H1 (cell line): ENCODE measurements at regions not wholly inside any gene's neighbourhood (a gene's known extent, or its start where the extent isn't known, plus 50 kb on each side); places are given as distances from the start of the nearest gene placed in this dataset.

Experiments used
- CTCF ChIA-PET: fragments of 300-600 bp; sonication (Branson Sonifier 250); formaldehyde crosslinking; loops from one replicate; lab custom pipeline; 2021; ENCODE audit not compliant: partially characterized antibody; lab: Charles Lee
- POLR2A ChIA-PET: fragments of 300-600 bp; sonication (Branson Sonifier 250); formaldehyde crosslinking; loops from one replicate; lab custom pipeline; 2021; ENCODE audit warnings: inconsistent platforms; ENCODE audit not compliant: partially characterized antibody; lab: Charles Lee
- DNase-seq, 2 experiments: peaks; one replicate each; pipeline versions ENCODE4 v3.0.0 to v3.0.0-alpha.2; 2010 to 2022; ENCODE audit warnings: low spot score in 2 of 2, low read depth in 1 of 2, mixed read lengths in 1 of 2
- FAIRE-seq: peaks from 2 replicates; lab custom pipeline; 2011; peaks lifted over from hg19 to GRCh38; lab: Jason Lieb, UNC
- H2AFZ ChIP-seq: 2 replicates; pipeline ENCODE4 v1.8.1; 2012; ENCODE audit warnings: low read length, inconsistent platforms
- H2AK5ac ChIP-seq: 2 replicates; pipeline ENCODE4 v1.6.1; 2013; ENCODE audit warnings: low read depth, low read length
- H2BK120ac ChIP-seq: replicated peaks from 2 replicates; pipeline ENCODE3; 2013; ENCODE audit warnings: low read depth, low read length, inconsistent platforms
- H2BK12ac ChIP-seq: 2 replicates; pipeline ENCODE4 v1.6.1; 2013; ENCODE audit warnings: low read depth, low read length
- H2BK15ac ChIP-seq: 2 replicates; pipeline ENCODE4 v1.6.1; 2013; ENCODE audit warnings: low read length
- H2BK20ac ChIP-seq: 2 replicates; pipeline ENCODE4 v1.6.1; 2013; ENCODE audit warnings: low read length
- H2BK5ac ChIP-seq: 2 replicates; pipeline ENCODE4 v1.6.1; 2013; ENCODE audit warnings: low read depth, low read length
- H3K14ac ChIP-seq: 2 replicates; pipeline ENCODE4 v1.6.1; 2013; ENCODE audit warnings: inconsistent platforms; ENCODE audit not compliant: insufficient read length
- H3K18ac ChIP-seq: 2 replicates; pipeline ENCODE4 v1.6.1; 2013; ENCODE audit warnings: low read length; ENCODE audit errors: extremely low read depth
- H3K23ac ChIP-seq: 2 replicates; pipeline ENCODE4 v1.6.1; 2013; ENCODE audit warnings: inconsistent platforms; ENCODE audit not compliant: insufficient read length
- H3K23me2 ChIP-seq: 2 replicates; pipeline ENCODE4 v1.6.1; 2013; ENCODE audit warnings: low read depth, low read length
- H3K27ac ChIP-seq: 2 replicates; pipeline ENCODE4 v1.6.1; 2011; ENCODE audit warnings: low read depth, low read length, inconsistent platforms
- H3K27me3 ChIP-seq, 4 experiments: replicated peaks in 1 of 4; 1 replicate in 1 of 4; 2 replicates in 3 of 4; pipeline versions ENCODE4 v1.6.1 to v1.8.1; 2011 to 2013; ENCODE audit warnings: low read length in 3 of 4, mild to moderate bottlenecking in 3 of 4, inconsistent platforms in 2 of 4, mixed read lengths in 2 of 4, moderate library complexity in 1 of 4; ENCODE audit not compliant: control insufficient read depth in 3 of 4, insufficient read depth in 3 of 4; ENCODE audit errors: extremely low read depth in 1 of 4
- H3K36me3 ChIP-seq, 4 experiments: 2 replicates each; pipeline versions ENCODE4 v1.6.1 to v1.8.1; 2011 to 2013; ENCODE audit warnings: mild to moderate bottlenecking in 4 of 4, low read length in 3 of 4, moderate library complexity in 2 of 4, control low read depth in 1 of 4, inconsistent platforms in 1 of 4; ENCODE audit not compliant: insufficient read depth in 4 of 4, control insufficient read depth in 2 of 4
- H3K4ac ChIP-seq: replicated peaks from 2 replicates; pipeline ENCODE3; 2013; ENCODE audit warnings: low read length, low read depth, mixed read lengths, inconsistent platforms; ENCODE audit not compliant: insufficient read length
- H3K4me1 ChIP-seq, 4 experiments: replicated peaks in 1 of 4; 1 replicate in 1 of 4; 2 replicates in 3 of 4; pipeline versions ENCODE4 v1.6.1 to v1.8.1; 2011 to 2013; ENCODE audit warnings: low read length in 3 of 4, inconsistent platforms in 2 of 4, mixed read lengths in 1 of 4; ENCODE audit not compliant: insufficient read depth in 4 of 4, control insufficient read depth in 3 of 4
- H3K4me2 ChIP-seq, 2 experiments: 2 replicates each; pipeline versions ENCODE4 v1.6.1 to v1.8.1; 2011 to 2013; ENCODE audit warnings: low read depth in 2 of 2, low read length in 2 of 2, control low read depth in 1 of 2, inconsistent platforms in 1 of 2, mild to moderate bottlenecking in 1 of 2; ENCODE audit not compliant: insufficient read depth in 1 of 2
- H3K4me3 ChIP-seq, 4 experiments: fragments of 200-600, 300-600 bp in 1 of 4; sonication (generic), shearing (Covaris generic), sonication (Bioruptor Twin) in 1 of 4; 2 replicates each; pipeline versions ENCODE4 v1.5.1 to v1.8.1; 2011 to 2016; ENCODE audit warnings: low read length in 4 of 4, low read depth in 3 of 4, control low read depth in 2 of 4, inconsistent platforms in 2 of 4, mild to moderate bottlenecking in 2 of 4, mixed read lengths in 1 of 4, moderate library complexity in 1 of 4; ENCODE audit not compliant: insufficient read depth in 2 of 4; ENCODE audit errors: extremely low read depth in 1 of 4
- H3K56ac ChIP-seq: replicated peaks from 2 replicates; pipeline ENCODE3; 2013; ENCODE audit warnings: low read depth, mild to moderate bottlenecking, mixed read lengths, low read length, inconsistent platforms; ENCODE audit not compliant: insufficient read length
- H3K79me1 ChIP-seq: 2 replicates; pipeline ENCODE4 v1.6.1; 2013; ENCODE audit warnings: low read depth, low read length, control low read depth
- H3K79me2 ChIP-seq, 2 experiments: 2 replicates each; pipeline versions ENCODE4 v1.6.1 to v1.8.1; 2012 to 2013; ENCODE audit warnings: low read length in 2 of 2, mild to moderate bottlenecking in 2 of 2, inconsistent platforms in 1 of 2; ENCODE audit not compliant: insufficient read depth in 2 of 2, control insufficient read depth in 1 of 2
- H3K9ac ChIP-seq, 4 experiments: replicated peaks in 1 of 4; 1 replicate in 1 of 4; 2 replicates in 3 of 4; pipeline versions ENCODE4 v1.6.1 to v1.8.1; 2011 to 2013; ENCODE audit warnings: low read depth in 3 of 4, low read length in 3 of 4, control low read depth in 2 of 4, mild to moderate bottlenecking in 2 of 4, moderate library complexity in 2 of 4, inconsistent platforms in 1 of 4; ENCODE audit errors: extremely low read depth in 1 of 4
- H3K9me3 ChIP-seq, 2 experiments: 2 replicates each; pipeline versions ENCODE4 v1.6.1 to v1.8.1; 2012 to 2013; ENCODE audit warnings: mild to moderate bottlenecking in 2 of 2, moderate library complexity in 2 of 2, control low read depth in 1 of 2, inconsistent platforms in 1 of 2, low read depth in 1 of 2, low read length in 1 of 2, mixed read lengths in 1 of 2; ENCODE audit not compliant: insufficient read depth in 2 of 2
- H4K20me1 ChIP-seq, 2 experiments: replicated peaks in 1 of 2; 2 replicates each; pipeline versions ENCODE3 to v1.8.1; 2011 to 2013; ENCODE audit warnings: inconsistent platforms in 2 of 2, low read length in 2 of 2, mild to moderate bottlenecking in 1 of 2; ENCODE audit not compliant: insufficient read depth in 2 of 2, control insufficient read depth in 1 of 2
- H4K5ac ChIP-seq: 2 replicates; pipeline ENCODE4 v1.6.1; 2013; ENCODE audit warnings: low read length, low read depth, mixed read lengths, inconsistent platforms; ENCODE audit not compliant: insufficient read length
- H4K8ac ChIP-seq: 2 replicates; pipeline ENCODE4 v1.8.0; 2013; ENCODE audit warnings: mild to moderate bottlenecking, moderate library complexity, low read length, inconsistent platforms; ENCODE audit not compliant: insufficient read depth; ENCODE audit errors: extremely low read depth
- H4K91ac ChIP-seq: replicated peaks from 2 replicates; pipeline ENCODE3; 2013; ENCODE audit warnings: low read length, mixed read lengths, inconsistent platforms; ENCODE audit not compliant: insufficient read length
- BRCA1 ChIP-seq: IDR thresholded peaks from 2 replicates; pipeline ENCODE4 v1.6.1; 2012; ENCODE audit warnings: low read depth, low read length, improper control_type of control experiment
- RNF2 ChIP-seq: fragments of 200-900, 300-1000 bp; sonication (generic); IDR thresholded peaks from 2 replicates; pipeline ENCODE4 v1.7.1; 2016; ENCODE audit warnings: borderline replicate concordance, low read depth, mild to moderate bottlenecking, antibody characterized with exemption, low read length; ENCODE audit not compliant: poor library complexity, severe bottlenecking; ENCODE audit errors: missing control alignments
- WGBS, 2 experiments: shearing (Covaris generic) in 1 of 2; methylation state at CpG; one replicate each; pipeline versions ENCODE4 v1.1.6 to v1.1.7; 2013 to 2015; ENCODE audit warnings: low lambda C conversion rate in 2 of 2, mixed read lengths in 2 of 2, inconsistent platforms in 1 of 2, low coverage in 1 of 2, missing lambda C conversion rate in 1 of 2; ENCODE audit not compliant: insufficient replicate concordance in 2 of 2, insufficient coverage in 1 of 2, insufficient read length in 1 of 2; ENCODE audit errors: extremely low coverage in 1 of 2, missing lambda C conversion rate in 1 of 2; 5-methylcytosine and 5-hydroxymethylcytosine counted together

DNA sequence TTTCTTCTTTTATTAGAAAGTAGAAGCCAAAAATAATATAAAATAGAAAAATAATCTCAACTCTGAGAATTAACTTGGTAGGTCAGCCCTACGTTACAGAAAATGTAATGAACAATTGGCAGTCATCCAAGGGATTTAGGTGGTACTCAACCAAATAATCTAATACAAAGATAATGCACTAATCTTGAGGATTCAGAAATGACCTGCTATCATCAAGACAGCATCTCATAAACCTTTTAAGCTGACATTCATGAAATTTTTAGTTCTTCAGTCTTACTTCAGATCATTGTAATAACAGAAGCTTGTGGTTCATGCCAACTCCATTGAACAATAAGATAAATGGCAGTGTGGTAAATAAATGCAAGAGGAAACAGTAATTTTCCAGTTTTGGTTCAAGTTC is 1058.0 kb downstream of the MAT2B start:
- Histone ChIP-seq H2BK5ac (no peak overlapping the region), H3K56ac (no peak overlapping the region), H3K9me3 (no peaks in the 10 kb centered on the region), H3K4me1 (no peaks in the 10 kb centered on the region), H3K23ac (no peak overlapping the region), H3K27ac (no peak overlapping the region), H3K9ac (no peak overlapping the region), H2BK120ac (no peak overlapping the region), H3K27me3 (no peaks in the 10 kb centered on the region), H4K91ac (no peak overlapping the region), H2BK15ac (no peak overlapping the region), H2AK5ac (no peak overlapping the region), H2BK20ac (no peak overlapping the region), H4K8ac (no peak overlapping the region), H3K79me1 (no peaks in the 10 kb centered on the region), H2BK12ac (no peak overlapping the region), H3K79me2 (no peaks in the 10 kb centered on the region), H3K4ac (no peak overlapping the region), H3K14ac (no peak overlapping the region), H3K23me2 (no peaks in the 10 kb centered on the region), H3K18ac (no peak overlapping the region), H2AFZ (no peak overlapping the region), H3K4me3 (no peak overlapping the region), H4K5ac (no peak overlapping the region), H4K20me1 (no peaks in the 10 kb centered on the region), H3K36me3 (no peaks in the 10 kb centered on the region), H3K4me2 (no peak overlapping the region)
- 95% methylated on average over 1 of the region's 1 CpG; no CpG with 5 or more reads in 1 of the 2 experiments for WGBS, 2 experiments
- POLR2A ChIA-PET, result no interaction called here
- no peak for DNase-seq
- no peak for FAIRE-seq
- CTCF ChIA-PET, result no interaction called here
- no peak for TF ChIP-seq RNF2
- TF ChIP-seq BRCA1, result no peak
